HG02852 (cell line): ENCODE measurements at regions not wholly inside any gene's neighbourhood (a gene's known extent, or its start where the extent isn't known, plus 50 kb on each side); places are given as distances from the start of the nearest gene placed in this dataset.
"Not testable (repeated sequence)": the region's sequence is repeated elsewhere in the genome, so short reads cannot be mapped to it uniquely, and the experiment has no call there.

ENCODE experiments used
- ATAC-seq: cut with Tn5 transposase; IDR thresholded peaks from one replicate; pipeline ENCODE4 v1.9.1; 2021; ENCODE audit warnings: mild to moderate bottlenecking, moderate library complexity; ENCODE audit not compliant: unreplicated experiment

- no peak for ATAC-seq
These were observed 466.8 kb upstream of the SMIM31 start for GRCh38 chr4:164287173-164287572.

- ATAC-seq = no peak
These were observed 465.4 kb upstream of the SMIM31 start for GRCh38 chr4:164288578-164288977.

- no peak for ATAC-seq
These were observed 460.7 kb upstream of the SMIM31 start for GRCh38 chr4:164293203-164293602.

GRCh38 chr4:164293743-164294142 is 460.2 kb upstream of the SMIM31 start:
- ATAC-seq = no peak

- ATAC-seq = no peak
These were observed 452.5 kb upstream of the SMIM31 start for GRCh38 chr4:164301430-164301829.

GRCh38 chr4:164304101-164304639 is 449.8 kb upstream of the SMIM31 start:
- peak; percentile 95 for ATAC-seq

GRCh38 chr4:164304861-164305260 is 449.1 kb upstream of the SMIM31 start:
- no peak for ATAC-seq

- no peak for ATAC-seq
These were observed 446.7 kb upstream of the SMIM31 start for GRCh38 chr4:164307262-164307661.

- ATAC-seq = no peak
These were observed 441.3 kb upstream of the SMIM31 start for GRCh38 chr4:164312671-164313070.

GRCh38 chr4:164313853-164314252 is 440.1 kb upstream of the SMIM31 start:
- no peak for ATAC-seq

- no peak for ATAC-seq
These were observed 435.6 kb upstream of the SMIM31 start for GRCh38 chr4:164318350-164318749.

GRCh38 chr4:164319688-164320087 is 434.2 kb upstream of the SMIM31 start:
- no peak for ATAC-seq

- ATAC-seq = no peak
These were observed 433.1 kb upstream of the SMIM31 start for GRCh38 chr4:164320847-164321246.

GRCh38 chr4:164326056-164326455 is 427.9 kb upstream of the SMIM31 start:
- no peak for ATAC-seq

- no peak for ATAC-seq
These were observed 416.5 kb upstream of the SMIM31 start for GRCh38 chr4:164337219-164337944.

GRCh38 chr4:164343472-164343976 is 410.4 kb upstream of the SMIM31 start:
- no peak for ATAC-seq

- no peak for ATAC-seq
These were observed 408.2 kb upstream of the SMIM31 start for GRCh38 chr4:164345756-164346155.

GRCh38 chr4:164350061-164350460 is 403.9 kb upstream of the SMIM31 start:
- ATAC-seq = no peak

GRCh38 chr4:164350716-164351115 is 403.2 kb upstream of the SMIM31 start:
- ATAC-seq = not testable (repeated sequence)

GRCh38 chr4:164357957-164358356 is 396.0 kb upstream of the SMIM31 start:
- no peak for ATAC-seq

GRCh38 chr4:164358400-164358799 is 395.5 kb upstream of the SMIM31 start:
- no peak for ATAC-seq

GRCh38 chr4:164359881-164360280 is 394.1 kb upstream of the SMIM31 start:
- no peak for ATAC-seq

- ATAC-seq = no peak
These were observed 385.0 kb upstream of the SMIM31 start for GRCh38 chr4:164368894-164369293.
